H1 (cell line): ENCODE measurements at regions not wholly inside any gene's neighbourhood (a gene's known extent, or its start where the extent isn't known, plus 50 kb on each side); places are given as distances from the start of the nearest gene placed in this dataset.

Source experiments
- MAFK ChIP-seq: IDR thresholded peaks from 2 replicates; pipeline ENCODE4 v1.6.1; 2012; ENCODE audit warnings: low read depth, mild to moderate bottlenecking, improper control_type of control experiment, low read length
- SIX5 ChIP-seq: IDR thresholded peaks from 2 replicates; pipeline ENCODE4 v1.6.1; 2011; ENCODE audit warnings: mild to moderate bottlenecking, low read depth, low read length
- SRF ChIP-seq: IDR thresholded peaks from 2 replicates; pipeline ENCODE4 v1.6.1; 2011; ENCODE audit warnings: mild to moderate bottlenecking, low read depth, low read length, moderate library complexity

DNA sequence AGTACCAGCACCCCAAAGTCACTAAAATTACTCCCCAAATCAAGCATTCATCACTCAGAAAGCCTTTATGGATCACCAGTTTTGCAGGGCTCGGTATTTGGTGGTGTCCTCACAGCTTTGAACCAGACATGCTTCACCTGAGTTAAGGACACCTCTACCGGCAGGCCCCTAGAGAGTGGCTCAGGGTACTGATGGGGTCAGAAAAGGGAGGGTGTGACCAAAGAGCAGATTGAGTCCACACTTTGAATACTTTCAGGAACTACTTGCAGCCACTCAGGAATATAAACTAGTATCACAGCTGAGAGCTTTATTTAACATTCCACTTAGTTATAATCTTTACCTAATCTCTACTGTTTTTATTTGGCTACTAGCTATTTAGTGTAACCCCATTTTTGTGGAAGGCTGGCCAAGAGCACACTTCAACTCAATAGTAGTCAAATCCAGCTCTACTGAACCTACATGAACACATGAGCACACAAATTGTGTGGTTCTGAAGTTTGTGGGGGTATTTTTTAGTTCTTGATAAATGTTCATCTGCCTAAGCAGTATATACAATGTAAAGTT is 109.6 kb upstream of the SPRY1 start (continued):
- TF ChIP-seq SIX5 (no peak), SRF (no peak), MAFK (no peak)
